Endothelial cell of umbilical vein (primary cell): ENCODE measurements at regions not wholly inside any gene's neighbourhood (a gene's known extent, or its start where the extent isn't known, plus 50 kb on each side); places are given as distances from the start of the nearest gene placed in this dataset.

ENCODE experiments used
- BruUV-seq: library from RNA; stranded (reverse); fragments of 400-500 nt; replicated peaks from 2 replicates; lab custom pipeline; 2021; lab: Mats Ljungman, UMichigan
- CTCF ChIA-PET: fragments of 300-600, 350-600 bp; sonication (Branson Sonifier 250); formaldehyde crosslinking; loops from one replicate; lab custom pipeline; 2021; ENCODE audit warnings: antibody characterized with exemption, inconsistent platforms; lab: Charles Lee
- POLR2A ChIA-PET: fragments of 300-600, 350-600 bp; sonication (Branson Sonifier 250); formaldehyde crosslinking; loops from one replicate; lab custom pipeline; 2021; ENCODE audit warnings: antibody characterized with exemption, inconsistent platforms; lab: Charles Lee
- DNase-seq: peaks from one replicate; pipeline ENCODE4 v3.0.0-alpha.2; 2011; ENCODE audit warnings: low read depth, low spot score
- FAIRE-seq: peaks from 2 replicates; lab custom pipeline; 2011; peaks lifted over from hg19 to GRCh38; lab: Jason Lieb, UNC
- H2AFZ ChIP-seq: 2 replicates; pipeline ENCODE4 v1.6.0; 2012; ENCODE audit warnings: low read depth, low read length, control low read depth, inconsistent platforms
- H3K27ac ChIP-seq: 2 replicates; pipeline ENCODE4 v1.5.1; 2011; ENCODE audit warnings: low read depth, mild to moderate bottlenecking, control low read depth, low read length, moderate library complexity; ENCODE audit not compliant: insufficient read depth
- H3K27me3 ChIP-seq, 2 experiments: 2 replicates each; pipeline versions ENCODE4 v1.6.0 to v1.6.1; 2011; ENCODE audit warnings: low read length in 2 of 2, mixed read lengths in 1 of 2; ENCODE audit not compliant: control insufficient read depth in 2 of 2, insufficient read depth in 2 of 2
- H3K36me3 ChIP-seq, 2 experiments: 2 replicates in 1 of 2; 3 replicates in 1 of 2; pipeline ENCODE4 v1.5.1; 2011; ENCODE audit warnings: low read length in 2 of 2, mild to moderate bottlenecking in 1 of 2, moderate library complexity in 1 of 2; ENCODE audit not compliant: control insufficient read depth in 2 of 2, insufficient read depth in 2 of 2; ENCODE audit errors: extremely low read depth in 1 of 2
- H3K4me1 ChIP-seq: 3 replicates; pipeline ENCODE4 v1.5.1; 2011; ENCODE audit warnings: mild to moderate bottlenecking, low read length; ENCODE audit not compliant: control insufficient read depth, insufficient read depth; ENCODE audit errors: extremely low read depth
- H3K4me2 ChIP-seq: 2 replicates; pipeline ENCODE4 v1.6.1; 2011; ENCODE audit warnings: low read length, control low read depth, mixed read lengths; ENCODE audit not compliant: insufficient read depth
- H3K4me3 ChIP-seq, 3 experiments: fragments of 200-600 bp in 1 of 3; sonication (generic), shearing (Covaris generic) in 1 of 3; replicated peaks in 1 of 3; 2 replicates each; pipeline ENCODE4 v1.5.1; 2011 to 2016; ENCODE audit warnings: control low read depth in 3 of 3, low read length in 3 of 3, mild to moderate bottlenecking in 2 of 3, inconsistent platforms in 1 of 3, low read depth in 1 of 3, moderate library complexity in 1 of 3; ENCODE audit not compliant: insufficient read depth in 1 of 3
- H3K79me2 ChIP-seq: 2 replicates; pipeline ENCODE4 v1.6.0; 2012; ENCODE audit warnings: low read length, inconsistent platforms; ENCODE audit not compliant: control insufficient read depth, insufficient read depth
- H3K9ac ChIP-seq: replicated peaks from 2 replicates; pipeline ENCODE3; 2011; ENCODE audit warnings: low read length, control low read depth; ENCODE audit not compliant: insufficient read depth; ENCODE audit errors: extremely low read depth
- H3K9me1 ChIP-seq: replicated peaks from 3 replicates; pipeline ENCODE4 v1.6.0; 2011; ENCODE audit warnings: mild to moderate bottlenecking, low read length; ENCODE audit not compliant: control insufficient read depth, insufficient read depth; ENCODE audit errors: extremely low read depth
- H3K9me3 ChIP-seq: replicated peaks from 2 replicates; pipeline ENCODE4 v1.5.1; 2012; ENCODE audit warnings: low read length, inconsistent platforms; ENCODE audit not compliant: control insufficient read depth, insufficient read depth
- H4K20me1 ChIP-seq: replicated peaks from 2 replicates; pipeline ENCODE3; 2011; ENCODE audit warnings: mild to moderate bottlenecking, low read length; ENCODE audit not compliant: control insufficient read depth, insufficient read depth; ENCODE audit errors: extremely low read depth
- EZH2 ChIP-seq: IDR thresholded peaks from 2 replicates; pipeline ENCODE4 v1.6.1; 2012; ENCODE audit warnings: borderline replicate concordance, low read depth, mild to moderate bottlenecking, moderate library complexity, low read length, inconsistent platforms; ENCODE audit not compliant: severe bottlenecking
- GATA2 ChIP-seq: IDR thresholded peaks from 2 replicates; pipeline ENCODE4 v1.7.0; 2011; ENCODE audit warnings: low read depth, mild to moderate bottlenecking, moderate library complexity, mixed read lengths, low read length; ENCODE audit not compliant: insufficient read length, insufficient read depth
- JUN ChIP-seq: IDR thresholded peaks from 2 replicates; pipeline ENCODE4 v1.6.1; 2011; ENCODE audit warnings: borderline replicate concordance, low read depth; ENCODE audit not compliant: insufficient read length, insufficient read depth
- MYC ChIP-seq: IDR thresholded peaks from one replicate; pipeline ENCODE4 v1.6.1; 2011; ENCODE audit warnings: mild to moderate bottlenecking, low read depth, low read length
- POLR2A ChIP-seq: IDR thresholded peaks from 2 replicates; pipeline ENCODE4 v1.6.1; 2012; ENCODE audit warnings: low read depth, mild to moderate bottlenecking, control low read depth, low read length
- POLR2AphosphoS5 ChIP-seq: IDR thresholded peaks from 2 replicates; pipeline ENCODE4 v1.6.1; 2012; ENCODE audit warnings: low read depth, mild to moderate bottlenecking, control low read depth, low read length, moderate library complexity; ENCODE audit not compliant: insufficient read depth
- dilution Hi-C: fragments of 300-500 bp; cut with MboI; formaldehyde crosslinking; loops from one replicate; pipeline ENCODE4 v1.15.0; 2019; ENCODE audit warnings: low sequenced_read_pairs; ENCODE audit not compliant: extremely low pct_ligation_motif_present
- intact Hi-C: fragments of 100-400 bp; cut with micrococcal nuclease; formaldehyde crosslinking; loops from one replicate; pipeline ENCODE4 v1.10.0; 2022
- TF ChIP-seq, protein P1 (sequence below): IDR thresholded peaks from 2 replicates; pipeline ENCODE4 v1.6.1; 2011; ENCODE audit not compliant: insufficient read depth, insufficient read length

GRCh38 chr19:31138077-31138476 is 211.2 kb downstream of the TSHZ3 start:
- dilution Hi-C loops: no loop called here
- FAIRE-seq (no peak), DNase-seq (no peak)
- Histone ChIP-seq H3K27ac (no peak overlapping the region), H2AFZ (no peak overlapping the region), H3K27me3 (no peaks in the 10 kb centered on the region), H3K4me1 (no peaks in the 10 kb centered on the region), H3K4me2 (no peak overlapping the region), H3K9me3 (peaks cover 7% of the 10 kb centered on the region), H3K4me3 (no peak overlapping the region), H4K20me1 (no peaks in the 10 kb centered on the region), H3K79me2 (no peaks in the 10 kb centered on the region), H3K9ac (no peak overlapping the region), H3K9me1 (no peaks in the 10 kb centered on the region), H3K36me3 (no peaks in the 10 kb centered on the region)
- intact Hi-C loops: no loop called here
- ChIA-PET CTCF (no interaction called here), POLR2A (no interaction called here)
- no TSS peak for BruUV-seq
- TF ChIP-seq MYC: no peak
- TF ChIP-seq POLR2AphosphoS5: no peak
- no peak for TF ChIP-seq POLR2A
- no peak for TF ChIP-seq JUN
- no peak for TF ChIP-seq GATA2
- TF ChIP-seq, protein P1, sequence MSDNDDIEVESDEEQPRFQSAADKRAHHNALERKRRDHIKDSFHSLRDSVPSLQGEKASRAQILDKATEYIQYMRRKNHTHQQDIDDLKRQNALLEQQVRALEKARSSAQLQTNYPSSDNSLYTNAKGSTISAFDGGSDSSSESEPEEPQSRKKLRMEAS: no peak

- DNase-seq (no peak), FAIRE-seq (no peak)
- no peak overlapping the region for H3K4me3 ChIP-seq
- intact Hi-C loops: no loop called here
- dilution Hi-C loops: no loop called here
- no peaks in the 10 kb centered on the region for H4K20me1 ChIP-seq
- no peaks in the 10 kb centered on the region for H3K79me2 ChIP-seq
- no peaks in the 10 kb centered on the region for H3K36me3 ChIP-seq
- H3K4me1 ChIP-seq: no peaks in the 10 kb centered on the region
- POLR2A ChIA-PET: no interaction called here
- H2AFZ ChIP-seq: no peak overlapping the region
- H3K9me1 ChIP-seq: no peaks in the 10 kb centered on the region
- H3K27me3 ChIP-seq: no peaks in the 10 kb centered on the region
- TF ChIP-seq POLR2AphosphoS5: no peak
- TF ChIP-seq EZH2: no peak
- H3K9me3 ChIP-seq: peaks cover 11% of the 10 kb centered on the region
- no peak overlapping the region for H3K9ac ChIP-seq
- no TSS peak for BruUV-seq
- CTCF ChIA-PET: no interaction called here
- no peak overlapping the region for H3K4me2 ChIP-seq
- H3K27ac ChIP-seq: no peak overlapping the region
Observed at GRCh38 chr19:31135841-31136240, 213.4 kb downstream of the TSHZ3 start.
